Kidney capillary endothelial cell (primary cell): ENCODE measurements at regions not wholly inside any gene's neighbourhood (a gene's known extent, or its start where the extent isn't known, plus 50 kb on each side); places are given as distances from the start of the nearest gene placed in this dataset.
"Not testable (repeated sequence)": the region's sequence is repeated elsewhere in the genome, so short reads cannot be mapped to it uniquely, and the experiment has no call there.

Source experiments
- DNase-seq: peaks from one replicate; pipeline ENCODE4 v3.0.0-alpha.2; 2018; ENCODE audit warnings: low spot score

- DNase-seq: no peak
Measured at GRCh38 chrX:10966057-10966456, 145.1 kb upstream of the HCCS start.

GRCh38 chrX:10971176-10971575 lies 140.0 kb upstream of the HCCS start:
- DNase-seq: no peak

GRCh38 chrX:10971759-10972158 lies 139.4 kb upstream of the HCCS start:
- DNase-seq: no peak

GRCh38 chrX:10972706-10973105 lies 138.4 kb upstream of the HCCS start:
- no peak for DNase-seq

GRCh38 chrX:10974920-10975319 lies 136.2 kb upstream of the HCCS start:
- no peak for DNase-seq

GRCh38 chrX:10979956-10980355 lies 131.2 kb upstream of the HCCS start:
- no peak for DNase-seq

- DNase-seq: no peak
Measured at GRCh38 chrX:10981506-10981905, 129.6 kb upstream of the HCCS start.

- no peak for DNase-seq
Measured at GRCh38 chrX:10983526-10983925, 127.6 kb upstream of the HCCS start.

- DNase-seq: no peak
Measured at GRCh38 chrX:10984213-10984612, 126.9 kb upstream of the HCCS start.

- DNase-seq: no peak
Measured at GRCh38 chrX:10986616-10987015, 124.5 kb upstream of the HCCS start.

- no peak for DNase-seq
Measured at GRCh38 chrX:10988653-10989052, 122.5 kb upstream of the HCCS start.

- no peak for DNase-seq
Measured at GRCh38 chrX:10989386-10989785, 121.7 kb upstream of the HCCS start.

- no peak for DNase-seq
Measured at GRCh38 chrX:10990418-10990817, 120.7 kb upstream of the HCCS start.

- no peak for DNase-seq
Measured at GRCh38 chrX:10990976-10991375, 120.2 kb upstream of the HCCS start.

- DNase-seq: no peak
Measured at GRCh38 chrX:10992110-10992509, 119.0 kb upstream of the HCCS start.

GRCh38 chrX:11007076-11007475 lies 104.1 kb upstream of the HCCS start:
- DNase-seq: not testable (repeated sequence)

- DNase-seq: no peak
Measured at GRCh38 chrX:11010476-11010875, 100.7 kb upstream of the HCCS start.

- no peak for DNase-seq
Measured at GRCh38 chrX:11016728-11017127, 94.4 kb upstream of the HCCS start.

- DNase-seq: not testable (repeated sequence)
Measured at GRCh38 chrX:11022588-11022987, 88.5 kb upstream of the HCCS start.

- no peak for DNase-seq
Measured at GRCh38 chrX:11039926-11040325, 71.2 kb upstream of the HCCS start.

- DNase-seq: no peak
Measured at GRCh38 chrX:11040405-11040804, 70.7 kb upstream of the HCCS start.

GRCh38 chrX:11040996-11041395 lies 70.1 kb upstream of the HCCS start:
- no peak for DNase-seq

- no peak for DNase-seq
Measured at GRCh38 chrX:11050013-11050412, 61.1 kb upstream of the HCCS start.

- no peak for DNase-seq
Measured at GRCh38 chrX:11053351-11053750, 57.8 kb upstream of the HCCS start.
